ENCODE measurements at regions not wholly inside any gene's neighbourhood (a gene's known extent, or its start where the extent isn't known, plus 50 kb on each side); places are given as distances from the start of the nearest gene placed in this dataset.

DNA sequence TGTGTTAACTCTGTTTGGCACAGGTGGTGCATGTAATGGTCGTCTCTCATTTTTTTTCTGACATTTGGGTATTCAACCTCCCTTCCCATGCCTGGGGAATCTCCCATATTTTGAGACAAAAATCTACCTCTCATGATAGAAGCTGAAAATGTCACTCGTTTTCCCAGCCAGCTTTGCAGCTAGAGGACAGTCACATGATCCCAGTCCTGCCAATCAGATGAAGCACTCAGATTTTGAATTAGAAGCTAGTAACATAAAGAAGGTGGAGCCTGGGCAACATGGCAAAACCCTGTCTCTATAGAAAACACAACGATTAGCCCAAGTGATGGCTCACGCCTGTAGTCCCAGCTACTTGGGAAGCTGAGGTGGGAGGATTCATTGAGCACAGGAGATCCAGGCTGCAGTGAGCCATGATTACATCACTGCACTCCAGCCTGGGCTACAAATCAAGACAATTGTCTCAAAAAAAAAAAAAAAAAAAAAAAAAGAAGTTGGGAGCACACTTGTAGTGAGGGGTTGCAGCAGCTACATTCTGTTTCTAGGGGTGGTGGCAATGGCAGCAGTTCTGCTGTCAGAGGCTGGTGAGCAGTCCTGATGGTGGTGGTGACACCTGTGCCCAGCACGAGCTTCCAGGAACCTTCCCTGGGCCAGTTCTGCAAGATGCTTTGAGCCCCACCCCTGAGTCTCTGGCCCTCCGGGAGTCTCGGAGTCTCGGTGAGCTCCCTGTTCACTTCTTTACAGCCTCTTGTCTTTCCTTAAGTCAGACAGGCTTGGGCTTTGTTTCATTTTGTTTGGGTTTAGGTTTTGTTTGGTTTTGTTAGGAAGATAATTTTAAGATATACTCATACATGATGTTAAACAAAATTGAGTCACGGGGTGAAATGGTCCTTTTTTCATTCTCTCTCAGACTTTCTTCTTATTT is 94.1 kb upstream of the KCNG1 start:
- in situ Hi-C loops (cut with MboI; ENCODE audit: low sequenced_read_pairs, unreplicated experiment), result no loop called here
- TF ChIP-seq, protein P1, sequence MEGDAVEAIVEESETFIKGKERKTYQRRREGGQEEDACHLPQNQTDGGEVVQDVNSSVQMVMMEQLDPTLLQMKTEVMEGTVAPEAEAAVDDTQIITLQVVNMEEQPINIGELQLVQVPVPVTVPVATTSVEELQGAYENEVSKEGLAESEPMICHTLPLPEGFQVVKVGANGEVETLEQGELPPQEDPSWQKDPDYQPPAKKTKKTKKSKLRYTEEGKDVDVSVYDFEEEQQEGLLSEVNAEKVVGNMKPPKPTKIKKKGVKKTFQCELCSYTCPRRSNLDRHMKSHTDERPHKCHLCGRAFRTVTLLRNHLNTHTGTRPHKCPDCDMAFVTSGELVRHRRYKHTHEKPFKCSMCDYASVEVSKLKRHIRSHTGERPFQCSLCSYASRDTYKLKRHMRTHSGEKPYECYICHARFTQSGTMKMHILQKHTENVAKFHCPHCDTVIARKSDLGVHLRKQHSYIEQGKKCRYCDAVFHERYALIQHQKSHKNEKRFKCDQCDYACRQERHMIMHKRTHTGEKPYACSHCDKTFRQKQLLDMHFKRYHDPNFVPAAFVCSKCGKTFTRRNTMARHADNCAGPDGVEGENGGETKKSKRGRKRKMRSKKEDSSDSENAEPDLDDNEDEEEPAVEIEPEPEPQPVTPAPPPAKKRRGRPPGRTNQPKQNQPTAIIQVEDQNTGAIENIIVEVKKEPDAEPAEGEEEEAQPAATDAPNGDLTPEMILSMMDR (IDR thresholded peaks at IDR 0.05; ENCODE audit: borderline replicate concordance, control extremely low read depth, extremely low read depth, insufficient read depth, missing control alignments), result no peak
- no peak for DNase-seq (ENCODE audit: low spot score)

DNA sequence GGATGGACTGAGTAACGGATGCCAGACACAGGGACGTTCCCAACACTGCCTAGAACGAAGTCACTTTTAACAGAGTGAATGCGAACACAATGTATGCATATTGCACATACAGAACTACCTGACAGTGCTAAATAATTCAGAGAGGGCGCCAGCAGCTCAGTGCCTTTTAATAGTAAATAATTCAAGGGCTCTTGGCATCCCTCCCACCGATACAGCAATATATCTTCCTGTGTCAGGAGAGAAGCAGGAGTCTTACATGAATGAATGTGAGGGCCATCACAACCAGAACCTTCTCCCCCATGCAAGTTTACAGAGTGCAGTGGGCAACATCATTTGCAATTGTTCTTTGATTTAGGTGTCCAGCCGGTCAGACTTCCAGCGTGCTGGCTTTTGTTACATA is 88.4 kb upstream of the KCNG1 start:
- DNase-seq (ENCODE audit: low spot score), result no peak
- in situ Hi-C loops (cut with MboI; ENCODE audit: low sequenced_read_pairs, unreplicated experiment), result no loop called here
- TF ChIP-seq, protein P1 (IDR thresholded peaks at IDR 0.05; ENCODE audit: borderline replicate concordance, control extremely low read depth, extremely low read depth, insufficient read depth, missing control alignments), result no peak

DNA sequence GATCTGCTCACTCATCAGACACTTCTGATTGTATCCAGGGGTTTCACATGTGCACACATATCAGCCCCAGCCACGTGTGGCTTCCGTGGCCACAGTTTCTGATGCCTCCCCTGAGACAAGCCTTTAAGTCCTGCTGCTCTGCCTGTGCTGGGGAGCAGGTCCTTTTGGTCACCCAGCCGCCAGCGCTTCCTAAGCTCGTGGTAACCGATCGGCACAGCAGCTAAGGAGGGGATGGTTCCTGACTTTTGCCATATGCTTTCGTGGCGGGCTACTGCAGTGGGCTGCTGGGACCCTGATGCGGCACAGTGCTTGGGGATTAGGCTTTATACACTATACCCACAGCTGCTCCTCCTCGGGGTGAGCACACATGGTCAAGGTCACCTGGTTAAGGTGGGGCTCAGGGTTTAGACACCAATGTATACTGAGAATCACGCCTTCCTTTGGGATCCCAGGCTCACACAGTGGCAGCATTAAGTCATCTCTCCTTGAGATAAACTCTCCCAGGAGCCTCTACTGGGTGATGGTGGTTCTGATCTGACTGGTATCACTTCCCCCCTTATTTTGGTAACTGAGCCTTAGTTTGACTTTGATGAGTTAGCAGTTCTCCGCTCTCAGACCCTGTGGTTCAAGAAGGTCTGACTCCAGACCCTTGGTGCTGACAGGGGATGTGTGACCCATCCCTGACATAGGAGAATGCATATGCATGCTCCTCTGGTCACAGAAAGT is 85.9 kb upstream of the KCNG1 start:
- in situ Hi-C loops (cut with MboI; ENCODE audit: low sequenced_read_pairs, unreplicated experiment), result no loop called here
- DNase-seq (ENCODE audit: low spot score), result no peak
- TF ChIP-seq, protein P1 (IDR thresholded peaks at IDR 0.05; ENCODE audit: borderline replicate concordance, control extremely low read depth, extremely low read depth, insufficient read depth, missing control alignments), result no peak

DNA sequence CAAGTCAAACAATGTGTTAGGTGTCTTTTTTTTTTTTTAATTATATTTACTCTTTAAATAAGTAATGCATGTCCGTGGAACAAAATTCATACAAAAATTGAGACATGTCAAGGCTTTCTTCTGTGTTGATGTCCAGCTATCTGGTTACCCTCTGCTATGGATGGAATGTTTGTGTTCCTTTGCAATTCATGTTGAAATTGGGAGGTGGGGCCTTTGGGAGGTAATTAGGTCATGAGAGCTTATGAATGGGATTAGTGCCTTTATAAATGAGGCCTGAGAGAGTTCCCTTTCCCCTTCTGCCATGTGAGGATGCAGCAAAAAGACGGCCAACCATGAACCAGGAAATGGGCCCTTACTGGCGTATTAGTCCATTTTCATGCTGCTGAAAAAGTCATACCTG is 83.1 kb upstream of the KCNG1 start:
- in situ Hi-C loops (cut with MboI; ENCODE audit: low sequenced_read_pairs, unreplicated experiment), result no loop called here
- TF ChIP-seq, protein P1 (IDR thresholded peaks at IDR 0.05; ENCODE audit: borderline replicate concordance, control extremely low read depth, extremely low read depth, insufficient read depth, missing control alignments), result no peak
- no peak for DNase-seq (ENCODE audit: low spot score)

DNA sequence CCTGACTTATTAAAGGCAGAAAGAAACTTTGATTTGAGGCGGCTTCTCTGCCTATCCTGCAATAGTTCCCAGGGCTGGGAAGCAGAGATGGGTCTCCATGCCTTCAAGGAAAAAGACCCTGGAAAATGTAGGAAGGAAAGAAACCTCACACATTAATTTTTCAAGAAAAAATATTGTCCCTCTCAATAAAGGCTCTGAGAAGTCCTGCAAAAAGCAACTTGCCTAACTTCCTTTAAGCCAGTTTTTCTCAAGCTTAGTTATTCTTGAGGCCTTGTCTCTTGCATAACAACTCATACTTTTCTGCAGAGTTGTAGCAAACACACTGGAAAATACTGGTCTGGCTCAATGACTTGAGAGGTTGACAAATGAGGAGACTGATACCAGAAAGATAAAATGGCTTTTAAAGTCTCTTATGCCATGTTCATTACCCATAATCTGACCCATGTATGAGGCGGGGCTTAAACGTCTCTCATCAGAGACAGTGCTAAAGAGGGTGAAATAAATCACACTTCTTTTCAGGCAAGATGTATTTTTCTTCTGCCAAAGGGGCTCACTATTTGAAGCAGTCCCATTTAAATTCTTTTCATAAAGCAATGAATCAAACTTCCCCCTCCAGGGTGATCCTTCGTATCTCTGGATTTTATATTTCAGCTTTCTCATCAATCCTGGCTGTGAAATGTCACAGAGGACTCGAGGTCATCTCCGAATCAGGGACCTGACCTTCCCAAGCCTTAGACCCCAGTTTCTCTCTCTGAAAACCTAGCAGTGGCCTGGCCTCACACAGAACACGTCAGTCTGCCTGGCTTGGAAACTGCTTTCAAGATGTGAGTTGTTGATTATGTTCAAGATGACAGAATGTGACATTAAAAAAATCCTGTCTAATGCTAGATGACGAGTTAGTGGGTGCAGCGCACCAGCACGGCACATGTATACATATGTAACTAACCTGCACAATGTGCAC is 82.3 kb upstream of the KCNG1 start:
- in situ Hi-C loops (cut with MboI; ENCODE audit: low sequenced_read_pairs, unreplicated experiment), result no loop called here
- DNase-seq (ENCODE audit: low spot score), result no peak
- TF ChIP-seq, protein P1 (IDR thresholded peaks at IDR 0.05; ENCODE audit: borderline replicate concordance, control extremely low read depth, extremely low read depth, insufficient read depth, missing control alignments), result no peak

DNA sequence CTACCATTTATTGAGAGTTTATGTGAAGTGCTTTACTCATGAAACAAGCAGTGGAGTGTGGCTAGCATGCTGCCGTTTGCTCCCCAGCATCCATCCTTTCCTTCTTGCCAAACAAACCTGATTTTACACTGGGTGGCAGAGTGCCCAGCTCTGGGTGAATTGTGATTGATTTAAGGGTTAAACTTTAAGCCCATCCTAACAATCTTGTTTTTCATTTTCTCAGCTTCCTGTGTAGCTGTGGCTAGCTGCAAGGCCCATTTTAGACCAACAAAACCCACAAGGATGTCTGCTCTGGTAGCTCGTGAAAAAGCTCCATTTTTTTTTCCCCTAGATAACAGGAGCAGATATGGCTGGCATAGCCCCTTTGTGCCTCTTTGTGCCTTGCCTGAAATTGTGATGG is 77.7 kb upstream of the KCNG1 start:
- DNase-seq (ENCODE audit: low spot score), result no peak
- TF ChIP-seq, protein P1 (IDR thresholded peaks at IDR 0.05; ENCODE audit: borderline replicate concordance, control extremely low read depth, extremely low read depth, insufficient read depth, missing control alignments), result no peak
- in situ Hi-C loops (cut with MboI; ENCODE audit: low sequenced_read_pairs, unreplicated experiment), result no loop called here
